Activated gamma-delta T cell treated with Interleukin-2 at 50 U/mL for 16 hours (primary cell): ENCODE measurements at regions not wholly inside any gene's neighbourhood (a gene's known extent, or its start where the extent isn't known, plus 50 kb on each side); places are given as distances from the start of the nearest gene placed in this dataset.
"Not testable (repeated sequence)": the region's sequence is repeated elsewhere in the genome, so short reads cannot be mapped to it uniquely, and the experiment has no call there.

Experiments
- DNase-seq: peaks from one replicate; pipeline ENCODE4 v3.0.0-alpha.2; 2020

- DNase-seq = not testable (repeated sequence)
Observed at GRCh38 chr9:62877987-62878386, 1688.2 kb downstream of the SPATA31A7 start.

- DNase-seq = not testable (repeated sequence)
Observed at GRCh38 chr9:62880453-62880852, 1690.6 kb downstream of the SPATA31A7 start.

GRCh38 chr9:62880971-62881370, 1691.1 kb downstream of the SPATA31A7 start:
- DNase-seq = not testable (repeated sequence)

GRCh38 chr9:62881811-62882210, 1692.0 kb downstream of the SPATA31A7 start:
- not testable (repeated sequence) for DNase-seq

GRCh38 chr9:62882717-62883116, 1692.9 kb downstream of the SPATA31A7 start:
- DNase-seq = not testable (repeated sequence)

- DNase-seq = not testable (repeated sequence)
Observed at GRCh38 chr9:62896692-62897091, 1706.9 kb downstream of the SPATA31A7 start.

GRCh38 chr9:62897411-62898225, 1707.8 kb downstream of the SPATA31A7 start:
- peak; percentile 61 for DNase-seq

- DNase-seq = not testable (repeated sequence)
Observed at GRCh38 chr9:62899666-62900065, 1709.8 kb downstream of the SPATA31A7 start.

- DNase-seq = not testable (repeated sequence)
Observed at GRCh38 chr9:62904061-62904460, 1714.2 kb downstream of the SPATA31A7 start.

GRCh38 chr9:62905722-62906121, 1715.9 kb downstream of the SPATA31A7 start:
- DNase-seq = not testable (repeated sequence)

GRCh38 chr9:62907866-62908265, 1718.0 kb downstream of the SPATA31A7 start:
- not testable (repeated sequence) for DNase-seq

- DNase-seq = not testable (repeated sequence)
Observed at GRCh38 chr9:62908271-62908670, 1718.4 kb downstream of the SPATA31A7 start.

- DNase-seq = not testable (repeated sequence)
Observed at GRCh38 chr9:62909447-62909846, 1719.6 kb downstream of the SPATA31A7 start.

GRCh38 chr9:62912278-62912677, 1722.4 kb downstream of the SPATA31A7 start:
- DNase-seq = not testable (repeated sequence)

GRCh38 chr9:62915168-62915567, 1725.3 kb downstream of the SPATA31A7 start:
- DNase-seq = not testable (repeated sequence)

- not testable (repeated sequence) for DNase-seq
Observed at GRCh38 chr9:62915661-62916060, 1725.8 kb downstream of the SPATA31A7 start.

GRCh38 chr9:62918648-62919385, 1729.0 kb downstream of the SPATA31A7 start:
- not testable (repeated sequence) for DNase-seq

- not testable (repeated sequence) for DNase-seq
Observed at GRCh38 chr9:62931484-62931883, 1741.6 kb downstream of the SPATA31A7 start.

GRCh38 chr9:62952840-62953239, 1763.0 kb downstream of the SPATA31A7 start:
- DNase-seq = not testable (repeated sequence)
